NCI-H345 treated with DMSO at 0.1 percent for 48 hours (cell line): ENCODE measurements at regions not wholly inside any gene's neighbourhood (a gene's known extent, or its start where the extent isn't known, plus 50 kb on each side); places are given as distances from the start of the nearest gene placed in this dataset.
A peak's percentile ranks its signal among the peaks of the same experiment; 100 is the strongest.

Experiments used
- DNase-seq: peaks from one replicate; lab custom pipeline; 2025; ENCODE audit not compliant: unreplicated experiment; lab: John Stamatoyannopoulos, UW

DNA sequence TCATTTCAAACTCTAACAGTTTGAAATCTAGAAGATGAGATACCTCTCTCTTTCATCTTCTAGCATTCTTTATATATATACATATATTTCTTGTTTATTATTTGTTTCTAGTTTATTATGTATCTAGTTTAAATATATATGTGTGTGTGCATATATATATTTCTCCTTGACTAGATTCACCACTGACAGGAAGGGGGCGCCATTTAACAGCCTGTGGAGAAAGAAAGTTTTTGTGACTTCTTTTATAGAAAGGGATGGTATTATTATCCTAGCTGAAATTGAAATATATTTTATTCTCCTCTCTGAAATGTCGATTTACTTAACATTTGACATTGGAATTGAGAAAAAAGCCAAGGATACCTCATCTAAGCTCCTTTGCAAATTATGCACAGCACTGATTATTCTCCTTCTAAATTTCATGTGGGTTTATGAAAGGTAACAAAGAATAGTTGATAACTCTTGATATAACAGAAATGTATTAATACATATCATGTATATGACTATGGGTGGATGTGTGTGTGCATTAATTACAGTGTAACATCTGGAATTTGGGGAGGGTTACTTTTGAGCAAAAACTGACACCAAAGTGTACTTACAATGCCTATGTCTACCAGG, 160.7 kb upstream of the NT5C1B start:
- DNase-seq, result peak; percentile 76

GRCh38 chr2:18745431-18746272, 156.3 kb upstream of the NT5C1B start:
- DNase-seq, result no peak

DNA sequence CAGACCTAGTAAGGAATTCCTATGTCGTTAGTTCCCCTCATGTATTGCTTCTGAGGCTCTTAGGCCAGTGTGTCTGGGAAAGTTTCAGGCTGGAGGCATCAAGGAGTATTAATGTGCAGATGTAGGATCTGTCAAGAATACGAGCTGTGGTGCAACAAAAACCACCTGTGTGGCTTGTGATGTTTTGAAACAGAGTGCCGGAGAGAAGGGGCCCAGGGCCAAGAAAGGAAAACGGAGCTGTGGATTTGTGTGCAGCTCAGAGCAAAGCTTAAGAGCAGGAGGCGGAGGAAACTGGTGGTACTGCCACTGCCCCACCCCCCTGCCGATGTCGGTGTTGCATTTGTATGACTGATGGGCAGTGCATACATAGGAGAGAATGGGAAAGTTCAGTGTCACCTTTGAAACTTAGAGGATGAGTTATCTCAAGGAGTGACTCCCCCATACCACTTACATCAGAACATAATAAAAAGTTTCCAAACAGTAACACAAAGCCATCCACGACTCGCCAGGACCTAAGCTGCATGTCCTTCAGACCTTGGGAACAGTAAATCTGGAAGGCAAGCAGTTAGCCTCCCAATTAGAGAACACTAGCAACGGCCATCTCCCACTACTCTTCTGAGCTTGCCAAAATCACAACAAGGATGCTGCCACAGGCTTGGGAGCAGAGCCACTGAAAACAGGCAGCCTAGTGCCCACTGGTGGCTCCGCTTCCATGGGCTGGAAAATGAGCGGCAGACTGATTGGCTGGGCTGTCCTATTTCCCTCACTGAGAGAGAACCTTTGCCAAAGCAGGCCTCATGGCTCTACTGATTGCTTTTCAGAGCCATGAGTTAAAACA, 152.7 kb upstream of the NT5C1B start:
- DNase-seq, result no peak

DNA sequence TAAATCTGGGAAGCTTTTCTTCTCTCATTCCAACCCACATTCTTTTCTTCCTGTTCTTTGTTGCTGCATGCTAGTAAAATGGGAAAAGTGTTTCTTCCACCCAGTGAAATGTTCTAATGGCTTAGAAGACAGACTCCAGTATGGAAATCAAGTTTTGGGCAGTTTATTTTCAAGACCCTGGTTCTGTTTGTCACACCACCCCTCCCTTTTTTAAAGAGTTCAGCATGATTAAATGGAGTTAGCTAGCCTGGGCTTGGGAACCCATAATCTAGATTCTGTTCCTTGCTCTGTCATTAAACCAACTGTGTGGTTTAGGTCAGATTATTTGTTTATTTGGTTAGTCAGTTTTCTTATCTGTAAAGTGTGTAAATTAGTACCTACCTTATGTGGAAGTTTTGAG, 151.8 kb upstream of the NT5C1B start:
- no peak for DNase-seq

- DNase-seq, result no peak
Observed at GRCh38 chr2:18740474-18740881, 151.1 kb upstream of the NT5C1B start.

DNA sequence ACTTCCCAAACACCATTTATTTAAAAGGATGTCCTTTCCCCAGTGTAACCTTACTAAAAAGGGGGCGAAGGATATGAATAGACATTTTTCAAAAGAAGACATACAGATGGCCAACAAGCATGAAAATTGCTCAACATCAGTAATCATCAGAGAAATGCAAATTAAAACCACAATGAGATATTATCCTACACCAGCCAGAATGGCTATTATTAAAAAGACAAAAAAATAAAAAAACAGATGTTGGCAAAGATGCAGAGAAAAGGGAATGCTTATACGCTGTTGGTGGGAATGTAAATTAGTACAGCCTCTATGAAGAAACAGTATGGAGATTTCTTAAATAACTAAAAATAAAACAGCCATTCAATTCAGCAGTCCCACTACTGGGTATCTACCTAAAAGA, 142.3 kb upstream of the NT5C1B start:
- DNase-seq, result no peak

- no peak for DNase-seq
Observed at GRCh38 chr2:18724371-18725145, 135.2 kb upstream of the NT5C1B start.

DNA sequence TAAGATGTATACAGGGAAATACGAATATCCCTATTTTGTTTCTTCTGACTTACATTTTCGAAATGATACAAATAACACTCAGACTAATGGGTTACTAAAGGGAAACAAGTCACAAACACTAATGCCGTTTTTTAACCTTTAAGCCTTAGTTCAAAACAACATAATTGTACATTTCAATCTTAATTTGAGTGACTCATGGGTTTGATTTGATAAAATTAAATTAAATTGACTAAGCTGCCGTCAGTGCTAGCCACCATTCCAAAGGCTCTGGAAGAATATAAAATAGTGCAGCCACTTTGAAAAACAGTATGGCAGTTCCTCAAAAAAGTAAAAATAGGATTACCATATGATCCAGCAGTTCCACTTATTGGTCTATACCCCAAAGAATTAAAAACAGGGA, 133.8 kb upstream of the NT5C1B start:
- DNase-seq, result no peak

- DNase-seq, result no peak
Observed at GRCh38 chr2:18722101-18722500, 132.7 kb upstream of the NT5C1B start.

DNA sequence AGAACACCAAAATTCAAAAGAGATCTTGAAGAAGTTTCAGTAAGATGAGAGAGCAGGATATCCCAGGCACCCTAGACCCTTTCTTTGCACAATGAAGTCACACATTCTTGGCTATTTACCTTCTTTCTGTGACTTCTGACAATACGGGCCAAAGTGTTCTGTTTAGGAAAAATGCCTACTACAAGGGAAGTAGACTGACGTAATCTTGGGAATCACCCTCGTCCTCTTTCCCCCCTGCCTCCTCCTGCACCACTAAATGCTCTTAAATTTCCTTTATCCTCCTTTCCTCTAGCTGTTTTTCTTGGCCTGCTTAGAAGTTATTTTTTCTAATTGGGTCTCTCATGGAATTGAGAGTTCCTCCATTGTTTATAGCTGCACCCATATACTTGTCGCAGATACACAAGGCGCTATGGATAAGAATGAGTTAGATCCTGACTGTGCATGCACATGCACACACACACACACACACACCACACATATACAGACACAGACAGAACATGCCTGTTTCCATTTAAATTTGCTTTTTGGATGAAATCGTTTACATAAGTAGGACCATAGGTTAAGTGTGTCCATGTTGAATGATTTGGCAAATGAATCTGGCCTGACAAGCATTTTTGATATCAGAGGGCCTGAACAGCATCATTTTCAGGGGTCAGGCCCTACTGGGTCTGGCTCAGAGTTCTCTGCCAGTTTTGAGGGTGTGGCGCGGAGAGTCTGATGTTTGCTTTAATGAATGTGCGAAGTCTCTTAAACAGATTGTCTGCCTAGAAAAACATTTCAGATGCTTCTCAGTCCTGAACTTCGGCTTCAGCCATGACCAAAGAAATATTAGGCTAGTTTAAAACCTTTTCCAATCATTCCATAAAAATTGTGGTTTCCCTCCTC, 131.9 kb upstream of the NT5C1B start:
- no peak for DNase-seq

DNA sequence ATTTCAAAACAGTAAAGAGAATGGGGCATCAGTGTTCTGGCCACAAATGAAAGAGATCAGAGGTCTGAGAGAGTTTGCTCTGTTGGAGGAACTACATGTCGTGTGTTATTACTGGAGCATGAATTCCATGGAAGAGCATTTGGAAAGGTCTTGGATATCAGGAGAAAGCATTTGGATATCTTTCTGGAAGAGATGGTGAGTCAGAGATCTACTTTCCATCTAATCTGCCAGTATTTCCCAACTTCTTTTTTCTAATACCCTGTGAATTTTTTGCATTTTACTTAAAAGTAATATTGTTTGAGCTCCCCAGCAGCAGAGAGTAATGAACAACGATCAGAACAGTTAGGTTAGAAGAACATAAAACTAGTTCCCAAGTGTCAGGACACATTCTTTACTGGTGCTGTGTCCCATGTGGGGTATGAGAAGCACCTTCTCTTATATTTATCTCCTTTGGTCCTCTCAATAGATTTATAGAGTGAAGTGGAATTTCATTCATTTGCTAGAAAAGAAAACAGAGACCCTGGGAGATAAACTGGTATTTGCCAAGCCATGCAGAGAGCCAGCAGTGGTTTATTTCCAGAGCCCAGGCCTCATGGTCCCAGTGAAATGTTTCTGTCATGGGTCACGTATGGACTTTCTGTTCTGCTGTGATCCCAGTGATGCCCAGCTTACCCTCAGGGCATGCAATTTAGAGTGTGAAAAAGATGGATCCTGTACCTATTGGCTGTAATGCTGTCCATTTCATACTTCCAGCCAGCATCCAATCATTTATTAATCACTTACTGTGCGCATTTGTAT, 130.8 kb upstream of the NT5C1B start:
- DNase-seq, result no peak

- no peak for DNase-seq
Observed at GRCh38 chr2:18708203-18708715, 118.9 kb upstream of the NT5C1B start.

DNA sequence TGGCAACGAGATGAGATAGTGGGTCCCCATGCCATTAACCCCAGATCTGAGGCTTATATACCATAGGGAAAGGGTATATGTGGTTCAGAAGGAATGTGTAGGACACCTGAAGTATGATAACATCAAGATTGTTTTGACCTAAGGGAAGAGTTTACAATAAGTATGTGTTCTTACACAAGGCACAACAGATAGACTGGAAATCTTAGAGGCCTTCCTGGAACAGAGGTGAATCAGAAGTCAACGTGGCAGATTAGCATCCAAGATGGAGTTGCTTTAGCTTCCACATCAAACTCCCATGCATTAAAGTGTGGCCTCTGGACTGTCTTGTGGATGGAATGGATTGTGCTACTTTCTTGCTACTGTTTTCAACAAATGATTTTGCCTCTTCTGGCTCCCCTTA, 116.6 kb upstream of the NT5C1B start:
- DNase-seq, result no peak

GRCh38 chr2:18704276-18704675, 114.9 kb upstream of the NT5C1B start:
- no peak for DNase-seq

- no peak for DNase-seq
Observed at GRCh38 chr2:18703555-18703954, 114.2 kb upstream of the NT5C1B start.

DNA sequence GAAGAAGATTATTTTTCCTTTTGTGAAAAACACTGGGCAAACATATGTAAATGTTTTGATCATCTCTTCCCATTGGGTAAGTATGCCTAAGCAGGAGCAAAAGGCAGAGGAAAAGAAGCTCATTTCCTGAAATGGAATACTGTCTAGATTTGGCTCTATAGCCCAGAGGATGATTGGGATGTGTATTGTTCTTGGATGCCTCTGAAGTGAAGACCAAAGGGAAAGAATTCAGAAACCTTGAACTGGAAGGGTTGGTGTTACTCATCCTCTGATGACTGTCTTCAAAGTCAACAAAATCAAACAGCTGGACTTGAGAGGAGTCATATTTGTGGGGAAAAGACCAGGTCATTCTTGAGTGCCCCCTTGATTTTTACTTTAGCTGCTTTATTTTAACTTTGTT, 112.6 kb upstream of the NT5C1B start:
- no peak for DNase-seq

GRCh38 chr2:18701546-18701945, 112.2 kb upstream of the NT5C1B start:
- DNase-seq, result no peak

DNA sequence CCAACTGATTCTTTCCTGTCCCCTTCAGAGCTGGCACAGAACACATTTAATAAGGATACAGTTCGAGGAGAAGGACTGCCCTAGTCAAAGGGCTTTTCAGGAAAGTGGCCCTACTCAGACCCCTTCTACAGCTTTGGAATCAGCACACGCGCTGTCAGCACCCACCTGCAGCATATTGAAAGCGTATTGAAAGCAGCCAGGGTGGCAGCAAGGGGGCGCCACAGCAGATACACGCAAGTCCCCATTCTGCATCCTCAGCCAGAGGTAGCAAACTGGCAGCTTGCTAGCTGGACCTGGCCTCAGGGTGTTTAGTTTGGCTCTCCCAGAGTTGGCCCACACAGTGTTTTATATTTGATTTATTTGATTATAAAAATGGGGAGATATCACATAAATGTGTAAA, 101.0 kb upstream of the NT5C1B start:
- DNase-seq, result no peak
